Uterus (tissue), 3 donors: ENCODE measurements at regions not wholly inside any gene's neighbourhood (a gene's known extent, or its start where the extent isn't known, plus 50 kb on each side); places are given as distances from the start of the nearest gene placed in this dataset.

Experiments
- DNase-seq, 2 donors: peaks; one replicate each; pipeline ENCODE4 v3.0.0-alpha.2; 2019 to 2020
- H3K27ac ChIP-seq, 2 donors: fragments of 200-600 bp; sonication (generic); 1 replicate in 1 of 2; 2 replicates in 1 of 2; pipeline ENCODE4 v1.5.1; 2016 to 2018
- H3K27me3 ChIP-seq, 2 donors: fragments of 200-600 bp; sonication (generic); one replicate each; pipeline ENCODE4 v1.5.1; 2018 to 2019; ENCODE audit warnings: control low read depth in 1 of 2
- H3K36me3 ChIP-seq, 2 donors: fragments of 200-600 bp; sonication (generic); one replicate each; pipeline ENCODE4 v1.5.1; 2019; ENCODE audit warnings: control low read depth in 1 of 2
- H3K4me1 ChIP-seq, 2 donors: fragments of 200-600 bp; sonication (generic); one replicate each; pipeline ENCODE4 v1.5.1; 2018 to 2019; ENCODE audit warnings: control low read depth in 1 of 2
- H3K4me3 ChIP-seq, 2 donors: fragments of 200-600 bp; sonication (generic); 1 replicate in 1 of 2; 2 replicates in 1 of 2; pipeline ENCODE4 v1.5.1; 2018 to 2019; ENCODE audit warnings: mild to moderate bottlenecking in 1 of 2
- H3K9me3 ChIP-seq, 2 donors: fragments of 200-600 bp; sonication (generic); one replicate each; pipeline ENCODE4 v1.5.1; 2019; ENCODE audit warnings: control low read depth in 1 of 2
- CTCF ChIP-seq, 4 experiments: fragments of 200-600 bp in 2 of 4; fragments of 450-650 bp in 2 of 4; sonication (generic) in 2 of 4; IDR thresholded peaks; one replicate each; pipeline ENCODE4 v1.5.1; 2016 to 2019; ENCODE audit warnings: antibody characterized with exemption in 4 of 4, mild to moderate bottlenecking in 2 of 4, moderate library complexity in 1 of 4
- POLR2A ChIP-seq, 2 donors: fragments of 450-650 bp; IDR thresholded peaks; one replicate each; pipeline ENCODE4 v1.6.1; 2016; ENCODE audit warnings: antibody characterized with exemption in 2 of 2, mild to moderate bottlenecking in 1 of 2, moderate library complexity in 1 of 2
- intact Hi-C: fragments of 100-400 bp; cut with DNase I; formaldehyde crosslinking; loops from one replicate; pipeline ENCODE4 v1.15.1; 2023; ENCODE audit warnings: low total_unique reads
- donor health status: DM: yes; HTN: yes; CAD: no.

GRCh38 chr2:120435671-120436459 lies 89.9 kb downstream of the INHBB start:
- no peaks in the 10 kb centered on the region for H3K27me3 ChIP-seq
- no peak for DNase-seq
- intact Hi-C loops: no loop called here

GRCh38 chr2:120436460-120436739 lies 90.5 kb downstream of the INHBB start:
- DNase-seq: no peak
- no peak overlapping the region for H3K27ac ChIP-seq
- no peak overlapping the region for H3K4me3 ChIP-seq
- H3K36me3 ChIP-seq: no peaks in the 10 kb centered on the region
- H3K9me3 ChIP-seq: no peaks in the 10 kb centered on the region
- H3K4me1 ChIP-seq: no peaks in the 10 kb centered on the region
- no peaks in the 10 kb centered on the region for H3K27me3 ChIP-seq
- intact Hi-C loops: no loop called here
- TF ChIP-seq CTCF (IDR thresholded peaks at IDR 0.05) (no peak), POLR2A (IDR thresholded peaks at IDR 0.05) (no peak)

More at GRCh38 chr2:120435671-120436459, 89.9 kb downstream of the INHBB start:
- TF ChIP-seq POLR2A (IDR thresholded peaks at IDR 0.05): no peak
- no peak for TF ChIP-seq CTCF (IDR thresholded peaks at IDR 0.05)
- Histone ChIP-seq H3K4me1 (no peaks in the 10 kb centered on the region), H3K4me3 (no peak overlapping the region), H3K9me3 (no peaks in the 10 kb centered on the region), H3K36me3 (no peaks in the 10 kb centered on the region), H3K27ac (no peak overlapping the region)

GRCh38 chr2:120436885-120437603 lies 91.1 kb downstream of the INHBB start:
- H3K36me3 ChIP-seq: no peaks in the 10 kb centered on the region
- no peaks in the 10 kb centered on the region for H3K9me3 ChIP-seq
- peaks cover 0 to 4% of the 10 kb centered on the region in 2 donors for H3K4me1 ChIP-seq
- no peak for DNase-seq
- H3K27me3 ChIP-seq: no peaks in the 10 kb centered on the region
- no peak for TF ChIP-seq POLR2A (IDR thresholded peaks at IDR 0.05)
- TF ChIP-seq CTCF (IDR thresholded peaks at IDR 0.05): no peak
- no peak overlapping the region for H3K4me3 ChIP-seq
- H3K27ac ChIP-seq: no peak overlapping the region
- intact Hi-C loops: no loop called here

- Histone ChIP-seq H3K4me1 (peaks cover 0 to 8% of the 10 kb centered on the region in 2 donors), H3K4me3 (no peak overlapping the region), H3K27me3 (peaks cover 0 to 1% of the 10 kb centered on the region in 2 donors), H3K9me3 (no peaks in the 10 kb centered on the region), H3K27ac (no peak overlapping the region), H3K36me3 (no peaks in the 10 kb centered on the region)
- DNase-seq: no peak
- TF ChIP-seq CTCF (IDR thresholded peaks at IDR 0.05) (no peak), POLR2A (IDR thresholded peaks at IDR 0.05) (no peak)
- intact Hi-C loops: no loop called here
Observed at GRCh38 chr2:120437604-120438000, 91.7 kb downstream of the INHBB start.

- Histone ChIP-seq H3K4me1 (peaks cover 0 to 12% of the 10 kb centered on the region in 2 donors), H3K36me3 (no peaks in the 10 kb centered on the region), H3K27me3 (peaks cover 0 to 5% of the 10 kb centered on the region in 2 donors), H3K27ac (no peak overlapping the region), H3K9me3 (no peaks in the 10 kb centered on the region), H3K4me3 (no peak overlapping the region)
- intact Hi-C loops: no loop called here
- TF ChIP-seq POLR2A (IDR thresholded peaks at IDR 0.05) (no peak), CTCF (IDR thresholded peaks at IDR 0.05) (no peak)
- no peak for DNase-seq
Observed at GRCh38 chr2:120438301-120439066, 92.5 kb downstream of the INHBB start.
